NT2/D1 (cell line): ENCODE measurements at regions not wholly inside any gene's neighbourhood (a gene's known extent, or its start where the extent isn't known, plus 50 kb on each side); places are given as distances from the start of the nearest gene placed in this dataset.

Source experiments
- DNase-seq: peaks from one replicate; pipeline ENCODE4 v3.0.0-alpha.2; 2011; ENCODE audit warnings: low read depth, low spot score
- H3K27me3 ChIP-seq: 2 replicates; pipeline ENCODE4 v1.6.0; 2011; ENCODE audit warnings: mild to moderate bottlenecking; ENCODE audit not compliant: insufficient read length, insufficient read depth
- H3K36me3 ChIP-seq: 2 replicates; pipeline ENCODE4 v1.6.1; 2011; ENCODE audit warnings: mild to moderate bottlenecking, low read length, mixed read lengths; ENCODE audit not compliant: insufficient read depth, insufficient read length
- H3K4me1 ChIP-seq: 2 replicates; pipeline ENCODE4 v1.5.1; 2011; ENCODE audit not compliant: insufficient read depth, insufficient read length
- H3K4me3 ChIP-seq: 2 replicates; pipeline ENCODE4 v1.5.1; 2011; ENCODE audit warnings: low read depth; ENCODE audit not compliant: insufficient read length
- H3K9ac ChIP-seq: 2 replicates; pipeline ENCODE4 v1.6.0; 2011; ENCODE audit warnings: low read depth; ENCODE audit not compliant: insufficient read length
- H3K9me3 ChIP-seq: 2 replicates; pipeline ENCODE4 v1.5.1; 2011; ENCODE audit warnings: mild to moderate bottlenecking, low read length; ENCODE audit not compliant: insufficient read depth
- SUZ12 ChIP-seq: IDR thresholded peaks from 2 replicates; pipeline ENCODE4 v1.6.1; 2011; ENCODE audit not compliant: insufficient read length, insufficient read depth; ENCODE audit errors: extremely low read depth
- YY1 ChIP-seq: IDR thresholded peaks from 2 replicates; pipeline ENCODE4 v1.6.1; 2011; ENCODE audit not compliant: insufficient read length, insufficient read depth
- ZNF274 ChIP-seq: IDR thresholded peaks from 2 replicates; pipeline ENCODE4 v1.6.1; 2011; ENCODE audit warnings: mild to moderate bottlenecking, low read depth, low read length

- Histone ChIP-seq H3K9ac (no peak overlapping the region), H3K27me3 (no peaks in the 10 kb centered on the region), H3K36me3 (no peaks in the 10 kb centered on the region), H3K4me1 (no peaks in the 10 kb centered on the region), H3K9me3 (no peaks in the 10 kb centered on the region), H3K4me3 (no peak overlapping the region)
- DNase-seq, result no peak
- TF ChIP-seq SUZ12 (no peak), ZNF274 (no peak), YY1 (no peak)
Measured at GRCh38 chr13:100809856-100810255, 135.3 kb upstream of the TMTC4 start.

GRCh38 chr13:100809129-100809390 is 134.5 kb upstream of the TMTC4 start:
- Histone ChIP-seq H3K27me3 (no peaks in the 10 kb centered on the region), H3K9me3 (no peaks in the 10 kb centered on the region), H3K4me3 (no peak overlapping the region), H3K9ac (no peak overlapping the region), H3K4me1 (no peaks in the 10 kb centered on the region), H3K36me3 (no peaks in the 10 kb centered on the region)
- no peak for DNase-seq
- TF ChIP-seq ZNF274, result no peak
- TF ChIP-seq SUZ12, result no peak
- no peak for TF ChIP-seq YY1

- TF ChIP-seq SUZ12 (no peak), ZNF274 (no peak), YY1 (no peak)
- Histone ChIP-seq H3K9me3 (no peaks in the 10 kb centered on the region), H3K4me3 (no peak overlapping the region), H3K4me1 (no peaks in the 10 kb centered on the region), H3K9ac (no peak overlapping the region), H3K36me3 (no peaks in the 10 kb centered on the region), H3K27me3 (no peaks in the 10 kb centered on the region)
- no peak for DNase-seq
Measured at GRCh38 chr13:100808330-100809128, 133.9 kb upstream of the TMTC4 start.

GRCh38 chr13:100803091-100803490 is 128.5 kb upstream of the TMTC4 start:
- Histone ChIP-seq H3K9ac (no peak overlapping the region), H3K4me3 (no peak overlapping the region), H3K4me1 (no peaks in the 10 kb centered on the region), H3K27me3 (no peaks in the 10 kb centered on the region), H3K36me3 (no peaks in the 10 kb centered on the region), H3K9me3 (no peaks in the 10 kb centered on the region)
- no peak for TF ChIP-seq YY1
- no peak for DNase-seq

GRCh38 chr13:100800283-100800875 is 125.8 kb upstream of the TMTC4 start:
- H3K9me3 ChIP-seq, result no peaks in the 10 kb centered on the region; the same call in 1 of the 2 replicates
- H3K27me3 ChIP-seq, result no peaks in the 10 kb centered on the region
- TF ChIP-seq YY1 (no peak), ZNF274 (no peak), SUZ12 (no peak)
- no peak for DNase-seq
- no peaks in the 10 kb centered on the region for H3K36me3 ChIP-seq
- no peak overlapping the region for H3K9ac ChIP-seq
- H3K4me1 ChIP-seq, result no peaks in the 10 kb centered on the region
- no peak overlapping the region for H3K4me3 ChIP-seq

GRCh38 chr13:100798739-100799361 is 124.3 kb upstream of the TMTC4 start:
- Histone ChIP-seq H3K9ac (no peak overlapping the region), H3K4me3 (no peak overlapping the region), H3K36me3 (no peaks in the 10 kb centered on the region), H3K9me3 (peaks cover 7% of the 10 kb centered on the region; the same call in 1 of the 2 replicates), H3K4me1 (no peaks in the 10 kb centered on the region), H3K27me3 (no peaks in the 10 kb centered on the region)
- TF ChIP-seq SUZ12, result no peak
- TF ChIP-seq YY1, result no peak
- no peak for TF ChIP-seq ZNF274
- no peak for DNase-seq

GRCh38 chr13:100797921-100798320 is 123.3 kb upstream of the TMTC4 start:
- no peaks in the 10 kb centered on the region for H3K27me3 ChIP-seq
- no peaks in the 10 kb centered on the region for H3K36me3 ChIP-seq
- DNase-seq, result no peak
- H3K9me3 ChIP-seq, result peaks cover 9% of the 10 kb centered on the region; the same call in 1 of the 2 replicates
- no peaks in the 10 kb centered on the region for H3K4me1 ChIP-seq
- H3K4me3 ChIP-seq, result no peak overlapping the region
- TF ChIP-seq SUZ12, result no peak
- no peak for TF ChIP-seq ZNF274
- no peak for TF ChIP-seq YY1
- H3K9ac ChIP-seq, result no peak overlapping the region
